ENCODE measurements at regions not wholly inside any gene's neighbourhood (a gene's known extent, or its start where the extent isn't known, plus 50 kb on each side); places are given as distances from the start of the nearest gene placed in this dataset.

DNA sequence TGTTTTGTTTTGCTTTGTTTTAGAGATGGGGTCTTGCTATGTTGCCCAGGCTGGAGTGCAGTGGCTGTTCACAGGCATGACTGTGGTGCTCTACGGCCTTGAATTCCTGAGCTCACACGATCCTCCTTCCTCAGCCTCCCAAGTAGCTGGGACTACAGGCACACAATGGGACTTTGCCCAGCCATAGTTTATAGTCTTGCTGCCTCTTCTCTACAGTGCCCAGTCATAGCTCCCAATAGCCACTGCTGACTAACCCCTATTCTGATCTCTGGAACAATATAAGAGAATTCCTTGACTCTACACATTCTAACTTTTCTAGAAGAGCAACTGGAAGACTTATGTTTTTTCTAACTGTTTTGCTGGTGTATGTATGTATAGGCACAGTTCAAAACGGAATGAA, 319.2 kb downstream of the PCDH7 start:
- TF ChIP-seq CREB1 (IDR thresholded peaks at IDR 0.05; ENCODE audit: low read depth): no peak
- TF ChIP-seq, protein P1, sequence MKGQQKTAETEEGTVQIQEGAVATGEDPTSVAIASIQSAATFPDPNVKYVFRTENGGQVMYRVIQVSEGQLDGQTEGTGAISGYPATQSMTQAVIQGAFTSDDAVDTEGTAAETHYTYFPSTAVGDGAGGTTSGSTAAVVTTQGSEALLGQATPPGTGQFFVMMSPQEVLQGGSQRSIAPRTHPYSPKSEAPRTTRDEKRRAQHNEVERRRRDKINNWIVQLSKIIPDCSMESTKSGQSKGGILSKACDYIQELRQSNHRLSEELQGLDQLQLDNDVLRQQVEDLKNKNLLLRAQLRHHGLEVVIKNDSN (IDR thresholded peaks at IDR 0.05): no peak
- no peak for TF ChIP-seq EGR1 (IDR thresholded peaks at IDR 0.05)
- no peak for TF ChIP-seq NFIC (IDR thresholded peaks at IDR 0.05)
- TF ChIP-seq RAD21 (IDR thresholded peaks at IDR 0.05; ENCODE audit: low read depth): no peak

DNA sequence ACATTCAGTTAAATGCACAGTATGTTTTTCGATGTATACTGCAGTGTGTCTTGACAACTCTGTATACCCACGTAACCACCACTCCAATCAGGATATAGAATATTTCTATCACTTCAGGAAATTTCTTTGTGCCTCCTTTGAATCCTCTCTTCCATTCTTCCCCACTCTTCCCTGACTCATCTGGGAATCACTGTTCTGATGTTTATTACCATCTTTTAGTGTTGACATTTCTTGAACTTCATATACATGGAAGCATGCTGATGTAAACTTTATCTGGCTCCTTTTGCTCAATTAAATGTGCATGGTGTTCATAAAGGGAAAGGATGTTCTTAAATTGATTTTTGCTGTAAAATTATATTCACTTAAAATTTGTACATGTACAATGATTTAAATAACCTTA, 319.9 kb downstream of the PCDH7 start:
- TF ChIP-seq, protein P2, sequence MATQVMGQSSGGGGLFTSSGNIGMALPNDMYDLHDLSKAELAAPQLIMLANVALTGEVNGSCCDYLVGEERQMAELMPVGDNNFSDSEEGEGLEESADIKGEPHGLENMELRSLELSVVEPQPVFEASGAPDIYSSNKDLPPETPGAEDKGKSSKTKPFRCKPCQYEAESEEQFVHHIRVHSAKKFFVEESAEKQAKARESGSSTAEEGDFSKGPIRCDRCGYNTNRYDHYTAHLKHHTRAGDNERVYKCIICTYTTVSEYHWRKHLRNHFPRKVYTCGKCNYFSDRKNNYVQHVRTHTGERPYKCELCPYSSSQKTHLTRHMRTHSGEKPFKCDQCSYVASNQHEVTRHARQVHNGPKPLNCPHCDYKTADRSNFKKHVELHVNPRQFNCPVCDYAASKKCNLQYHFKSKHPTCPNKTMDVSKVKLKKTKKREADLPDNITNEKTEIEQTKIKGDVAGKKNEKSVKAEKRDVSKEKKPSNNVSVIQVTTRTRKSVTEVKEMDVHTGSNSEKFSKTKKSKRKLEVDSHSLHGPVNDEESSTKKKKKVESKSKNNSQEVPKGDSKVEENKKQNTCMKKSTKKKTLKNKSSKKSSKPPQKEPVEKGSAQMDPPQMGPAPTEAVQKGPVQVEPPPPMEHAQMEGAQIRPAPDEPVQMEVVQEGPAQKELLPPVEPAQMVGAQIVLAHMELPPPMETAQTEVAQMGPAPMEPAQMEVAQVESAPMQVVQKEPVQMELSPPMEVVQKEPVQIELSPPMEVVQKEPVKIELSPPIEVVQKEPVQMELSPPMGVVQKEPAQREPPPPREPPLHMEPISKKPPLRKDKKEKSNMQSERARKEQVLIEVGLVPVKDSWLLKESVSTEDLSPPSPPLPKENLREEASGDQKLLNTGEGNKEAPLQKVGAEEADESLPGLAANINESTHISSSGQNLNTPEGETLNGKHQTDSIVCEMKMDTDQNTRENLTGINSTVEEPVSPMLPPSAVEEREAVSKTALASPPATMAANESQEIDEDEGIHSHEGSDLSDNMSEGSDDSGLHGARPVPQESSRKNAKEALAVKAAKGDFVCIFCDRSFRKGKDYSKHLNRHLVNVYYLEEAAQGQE (IDR thresholded peaks at IDR 0.05; ENCODE audit: low read depth): no peak
- TF ChIP-seq TCF12 (IDR thresholded peaks at IDR 0.05; ENCODE audit: low read depth) (no peak), ZBTB7A (IDR thresholded peaks at IDR 0.05; ENCODE audit: low read depth) (no peak), NFIC (IDR thresholded peaks at IDR 0.05) (no peak), TEAD4 (IDR thresholded peaks at IDR 0.05) (no peak), TAF1 (IDR thresholded peaks at IDR 0.05; ENCODE audit: low read depth) (no peak), YY1 (IDR thresholded peaks at IDR 0.05; ENCODE audit: low read depth) (no peak), FOXM1 (IDR thresholded peaks at IDR 0.05; ENCODE audit: borderline replicate concordance, low read depth) (no peak), EP300 (IDR thresholded peaks at IDR 0.05; ENCODE audit: borderline replicate concordance) (no peak), CEBPB (IDR thresholded peaks at IDR 0.05) (no peak), RAD21 (IDR thresholded peaks at IDR 0.05; ENCODE audit: low read depth) (no peak), CREB1 (IDR thresholded peaks at IDR 0.05; ENCODE audit: low read depth) (no peak), EGR1 (IDR thresholded peaks at IDR 0.05) (no peak)
- TF ChIP-seq, protein P1 (IDR thresholded peaks at IDR 0.05): no peak
- TF ChIP-seq, protein P3, sequence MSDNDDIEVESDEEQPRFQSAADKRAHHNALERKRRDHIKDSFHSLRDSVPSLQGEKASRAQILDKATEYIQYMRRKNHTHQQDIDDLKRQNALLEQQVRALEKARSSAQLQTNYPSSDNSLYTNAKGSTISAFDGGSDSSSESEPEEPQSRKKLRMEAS (IDR thresholded peaks at IDR 0.05): no peak

DNA sequence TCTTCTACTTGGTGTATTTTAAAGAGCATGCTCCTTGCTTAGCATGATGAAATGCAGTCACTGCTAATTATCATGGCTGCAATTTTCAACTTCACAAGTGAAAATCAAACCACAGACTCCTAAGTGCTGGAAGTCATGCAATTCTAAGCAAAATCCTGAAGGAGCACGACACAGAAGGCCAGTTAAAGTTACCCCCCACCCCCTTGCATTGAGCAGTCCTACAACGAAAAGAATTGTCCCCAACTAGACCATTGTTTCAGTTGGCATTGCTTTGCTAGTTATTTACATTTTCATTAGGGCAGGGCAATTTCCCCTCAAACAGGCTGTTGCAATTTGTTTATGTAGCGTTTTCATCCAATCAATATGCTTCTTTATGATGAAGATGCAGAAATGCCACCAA, 321.2 kb downstream of the PCDH7 start:
- TF ChIP-seq ZBTB7A (IDR thresholded peaks at IDR 0.05; ENCODE audit: low read depth) (no peak), NFIC (IDR thresholded peaks at IDR 0.05) (no peak), YY1 (IDR thresholded peaks at IDR 0.05; ENCODE audit: low read depth) (no peak), TEAD4 (IDR thresholded peaks at IDR 0.05) (no peak), EP300 (IDR thresholded peaks at IDR 0.05; ENCODE audit: borderline replicate concordance) (no peak), CEBPB (IDR thresholded peaks at IDR 0.05) (no peak), TAF1 (IDR thresholded peaks at IDR 0.05; ENCODE audit: low read depth) (no peak), TCF12 (IDR thresholded peaks at IDR 0.05; ENCODE audit: low read depth) (no peak), CREB1 (IDR thresholded peaks at IDR 0.05; ENCODE audit: low read depth) (no peak)
- TF ChIP-seq, protein P1 (IDR thresholded peaks at IDR 0.05): no peak

DNA sequence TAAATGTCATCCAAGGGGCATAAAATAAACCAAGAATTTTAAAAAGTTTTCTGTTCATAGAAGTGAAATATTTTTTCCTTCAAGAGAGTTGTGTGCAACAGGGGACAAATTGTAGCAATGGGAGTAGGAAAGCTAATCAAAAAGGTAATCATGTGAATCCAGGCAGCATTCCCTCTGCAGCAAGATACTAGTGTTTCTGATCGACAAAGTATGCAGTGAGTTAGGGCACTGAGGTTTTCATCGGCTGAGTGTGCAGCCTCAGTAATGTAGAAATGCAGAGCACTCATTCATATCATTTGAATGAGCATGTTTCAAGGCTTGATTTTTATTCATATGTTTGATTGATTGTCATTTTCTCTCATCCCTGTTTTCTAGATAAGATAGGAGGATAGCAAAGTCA, 321.7 kb downstream of the PCDH7 start:
- TF ChIP-seq CREB1 (IDR thresholded peaks at IDR 0.05; ENCODE audit: low read depth): no peak
- TF ChIP-seq, protein P1 (IDR thresholded peaks at IDR 0.05): no peak

DNA sequence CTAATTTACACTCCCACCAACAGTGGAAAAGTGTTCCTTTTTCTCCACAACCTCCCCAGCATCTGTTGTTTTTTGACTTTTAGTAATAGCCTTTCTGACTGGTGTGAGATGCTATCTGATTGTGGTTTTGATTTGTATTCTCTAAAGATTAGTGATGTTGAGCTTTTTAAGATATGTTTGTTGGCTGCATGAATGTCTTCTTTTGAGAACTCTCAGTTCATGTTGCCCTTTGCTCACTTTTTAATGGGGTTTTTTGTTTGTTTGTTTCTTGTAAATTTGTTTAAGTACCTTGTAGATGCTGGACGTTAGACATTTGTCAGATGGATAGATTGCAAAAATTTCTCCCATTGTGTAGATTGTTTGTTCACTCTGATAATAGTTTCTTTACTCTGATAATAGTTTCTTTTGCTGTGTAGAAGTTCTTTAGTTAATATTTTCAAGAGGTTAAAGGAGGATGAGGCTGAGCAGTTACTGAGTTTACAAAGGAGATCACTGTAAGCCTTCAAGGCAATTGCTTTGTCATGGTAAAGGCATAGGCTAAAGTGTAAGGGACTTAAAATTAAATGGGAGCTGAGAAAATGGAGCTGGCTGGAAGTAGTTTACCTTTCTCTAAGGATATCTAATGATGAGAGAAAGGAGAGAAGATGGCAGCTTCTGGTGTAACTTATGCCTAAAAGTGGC, 323.4 kb downstream of the PCDH7 start:
- TF ChIP-seq RAD21 (IDR thresholded peaks at IDR 0.05; ENCODE audit: low read depth) (no peak), EP300 (IDR thresholded peaks at IDR 0.05; ENCODE audit: borderline replicate concordance) (no peak), TEAD4 (IDR thresholded peaks at IDR 0.05) (no peak), FOXM1 (IDR thresholded peaks at IDR 0.05; ENCODE audit: borderline replicate concordance, low read depth) (no peak), CREB1 (IDR thresholded peaks at IDR 0.05; ENCODE audit: low read depth) (no peak), YY1 (IDR thresholded peaks at IDR 0.05; ENCODE audit: low read depth) (no peak)
- TF ChIP-seq, protein P3 (IDR thresholded peaks at IDR 0.05): no peak
- TF ChIP-seq, protein P1 (IDR thresholded peaks at IDR 0.05): no peak

DNA sequence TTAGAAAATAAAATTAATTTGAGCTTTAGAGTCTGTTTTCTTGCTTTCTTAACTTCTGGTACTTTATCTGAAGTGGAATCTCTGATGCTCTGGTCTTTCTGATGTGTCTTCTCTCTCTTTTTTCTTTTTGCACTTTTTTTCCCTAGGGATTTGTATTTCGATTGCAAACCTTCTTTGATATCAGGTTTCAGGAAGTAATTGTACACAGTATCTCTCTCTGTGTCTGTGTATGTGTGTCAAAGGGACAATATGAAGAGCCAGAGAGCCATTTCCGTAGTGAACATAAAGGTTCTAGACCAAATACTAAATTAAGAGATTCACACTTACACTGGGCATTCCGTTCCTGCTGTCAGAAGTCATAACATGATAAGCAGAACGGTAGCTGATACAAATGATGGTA, 325.0 kb downstream of the PCDH7 start:
- TF ChIP-seq YY1 (IDR thresholded peaks at IDR 0.05; ENCODE audit: low read depth): no peak
- no peak for TF ChIP-seq TAF1 (IDR thresholded peaks at IDR 0.05; ENCODE audit: low read depth)
- TF ChIP-seq TEAD4 (IDR thresholded peaks at IDR 0.05): no peak
- no peak for TF ChIP-seq TCF12 (IDR thresholded peaks at IDR 0.05; ENCODE audit: low read depth)
- TF ChIP-seq RAD21 (IDR thresholded peaks at IDR 0.05; ENCODE audit: low read depth): no peak
